ENCODE measurements at regions not wholly inside any gene's neighbourhood (a gene's known extent, or its start where the extent isn't known, plus 50 kb on each side); places are given as distances from the start of the nearest gene placed in this dataset.

- H2AFZ ChIP-seq (ENCODE audit: low read depth, low read length, severe bottlenecking): no peak overlapping the region
- no peak overlapping the region for H3K27ac ChIP-seq (ENCODE audit: low read depth, low read length)
- no peaks in the 10 kb centered on the region for H4K20me1 ChIP-seq (ENCODE audit: low read depth, low read length)
- no peaks in the 10 kb centered on the region for H3K27me3 ChIP-seq (ENCODE audit: low read length)
- no peak overlapping the region for H3K4me3 ChIP-seq (ENCODE audit: insufficient read depth, low read length, poor library complexity, severe bottlenecking)
- H3K36me3 ChIP-seq (ENCODE audit: low read length): no peaks in the 10 kb centered on the region
- no peak overlapping the region for H3K9ac ChIP-seq (ENCODE audit: low read length)
- H3K9me2 ChIP-seq (replicated peaks; ENCODE audit: insufficient read depth, low read length): no peaks in the 10 kb centered on the region
- no peak for TF ChIP-seq CTCF (IDR thresholded peaks at IDR 0.05; ENCODE audit: insufficient read depth, low read length, poor library complexity, severe bottlenecking)
- no peak for TF ChIP-seq EZH2phosphoT487 (conservative IDR thresholded peaks at IDR 0.05; ENCODE audit: low read length)
- H3F3A ChIP-seq (ENCODE audit: insufficient read depth): no peaks in the 10 kb centered on the region
- H3K4me2 ChIP-seq (ENCODE audit: low read depth, low read length, poor library complexity, severe bottlenecking): no peak overlapping the region
- no peaks in the 10 kb centered on the region for H3K9me3 ChIP-seq (ENCODE audit: insufficient read depth, low read length)
- H3K79me2 ChIP-seq (ENCODE audit: insufficient read depth, low read length): no peaks in the 10 kb centered on the region
These were observed 454.2 kb downstream of the NPIPA7 start for GRCh38 chr16:16833165-16833564.

GRCh38 chr16:16850274-16850673 lies 471.3 kb downstream of the NPIPA7 start:
- Histone ChIP-seq H2AFZ (ENCODE audit: low read depth, low read length, severe bottlenecking) (no peak overlapping the region), H3K9me3 (ENCODE audit: insufficient read depth, low read length) (no peaks in the 10 kb centered on the region), H3K27me3 (ENCODE audit: low read length) (no peaks in the 10 kb centered on the region), H4K20me1 (ENCODE audit: low read depth, low read length) (no peaks in the 10 kb centered on the region), H3K27ac (ENCODE audit: low read depth, low read length) (no peak overlapping the region), H3K9ac (ENCODE audit: low read length) (no peak overlapping the region), H3K36me3 (ENCODE audit: low read length) (no peaks in the 10 kb centered on the region), H3K4me2 (ENCODE audit: low read depth, low read length, poor library complexity, severe bottlenecking) (no peak overlapping the region), H3F3A (ENCODE audit: insufficient read depth) (no peaks in the 10 kb centered on the region), H3K9me2 (replicated peaks; ENCODE audit: insufficient read depth, low read length) (no peaks in the 10 kb centered on the region), H3K79me2 (ENCODE audit: insufficient read depth, low read length) (no peaks in the 10 kb centered on the region), H3K4me3 (ENCODE audit: insufficient read depth, low read length, poor library complexity, severe bottlenecking) (no peak overlapping the region)
- no peak for TF ChIP-seq CTCF (IDR thresholded peaks at IDR 0.05; ENCODE audit: insufficient read depth, low read length, poor library complexity, severe bottlenecking)
- TF ChIP-seq EZH2phosphoT487 (conservative IDR thresholded peaks at IDR 0.05; ENCODE audit: low read length): no peak

GRCh38 chr16:16857012-16857411 lies 478.1 kb downstream of the NPIPA7 start:
- H3F3A ChIP-seq (ENCODE audit: insufficient read depth): no peaks in the 10 kb centered on the region
- no peaks in the 10 kb centered on the region for H3K79me2 ChIP-seq (ENCODE audit: insufficient read depth, low read length)
- no peak for TF ChIP-seq EZH2phosphoT487 (conservative IDR thresholded peaks at IDR 0.05; ENCODE audit: low read length)
- TF ChIP-seq CTCF (IDR thresholded peaks at IDR 0.05; ENCODE audit: insufficient read depth, low read length, poor library complexity, severe bottlenecking): no peak
- H3K36me3 ChIP-seq (ENCODE audit: low read length): no peaks in the 10 kb centered on the region
- no peaks in the 10 kb centered on the region for H3K9me2 ChIP-seq (replicated peaks; ENCODE audit: insufficient read depth, low read length)
- H3K27ac ChIP-seq (ENCODE audit: low read depth, low read length): no peak overlapping the region
- no peak overlapping the region for H3K9ac ChIP-seq (ENCODE audit: low read length)
- no peak overlapping the region for H3K4me3 ChIP-seq (ENCODE audit: insufficient read depth, low read length, poor library complexity, severe bottlenecking)
- H4K20me1 ChIP-seq (ENCODE audit: low read depth, low read length): no peaks in the 10 kb centered on the region
- no peak overlapping the region for H3K4me2 ChIP-seq (ENCODE audit: low read depth, low read length, poor library complexity, severe bottlenecking)
- H2AFZ ChIP-seq (ENCODE audit: low read depth, low read length, severe bottlenecking): no peak overlapping the region
- no peaks in the 10 kb centered on the region for H3K9me3 ChIP-seq (ENCODE audit: insufficient read depth, low read length)
- H3K27me3 ChIP-seq (ENCODE audit: low read length): no peaks in the 10 kb centered on the region

Data from SU-DHL-6 (cell line).